ENCODE measurements at regions not wholly inside any gene's neighbourhood (a gene's known extent, or its start where the extent isn't known, plus 50 kb on each side); places are given as distances from the start of the nearest gene placed in this dataset.

GRCh38 chr3:31137718-31138465 lies 243.4 kb upstream of the GADL1 start:
- no peaks in the 10 kb centered on the region for H3K36me3 ChIP-seq (replicated peaks; ENCODE audit: insufficient read depth, low read depth)
- no peaks in the 10 kb centered on the region for H3K79me2 ChIP-seq
- no peaks in the 10 kb centered on the region for H3K9me2 ChIP-seq (replicated peaks; ENCODE audit: insufficient read depth)
- no peaks in the 10 kb centered on the region for H3K9me3 ChIP-seq (ENCODE audit: low read depth)
- H3K4me1 ChIP-seq (ENCODE audit: insufficient read depth): no peaks in the 10 kb centered on the region
- H2AFZ ChIP-seq: no peak overlapping the region
- no peak overlapping the region for H3K4me3 ChIP-seq
- H3K4me2 ChIP-seq: no peak overlapping the region
- no peak for DNase-seq (ENCODE audit: low spot score)
- WGBS (ENCODE audit: low lambda C conversion rate, missing lambda C conversion rate): 90% methylated on average over 4 of the region's 4 CpGs
- TF ChIP-seq CTCF (IDR thresholded peaks at IDR 0.05; ENCODE audit: poor library complexity) (no peak), EZH2phosphoT487 (IDR thresholded peaks at IDR 0.05; ENCODE audit: low read depth, severe bottlenecking, unreplicated experiment) (no peak), EZH2 (IDR thresholded peaks at IDR 0.05; ENCODE audit: borderline replicate concordance) (no peak)
- no peaks in the 10 kb centered on the region for H3K27me3 ChIP-seq
- H3K27ac ChIP-seq: no peak overlapping the region
- H4K20me1 ChIP-seq (ENCODE audit: insufficient read depth, poor library complexity, severe bottlenecking): no peaks in the 10 kb centered on the region

- no peak for DNase-seq (ENCODE audit: low spot score)
- Histone ChIP-seq H3K36me3 (replicated peaks; ENCODE audit: insufficient read depth, low read depth) (no peaks in the 10 kb centered on the region), H3K4me2 (no peak overlapping the region), H3K9me2 (replicated peaks; ENCODE audit: insufficient read depth) (no peaks in the 10 kb centered on the region), H2AFZ (no peak overlapping the region), H3K4me3 (no peak overlapping the region), H3K9me3 (ENCODE audit: low read depth) (no peaks in the 10 kb centered on the region), H3K27me3 (no peaks in the 10 kb centered on the region), H3K4me1 (ENCODE audit: insufficient read depth) (no peaks in the 10 kb centered on the region), H3K79me2 (no peaks in the 10 kb centered on the region), H3K27ac (no peak overlapping the region), H4K20me1 (ENCODE audit: insufficient read depth, poor library complexity, severe bottlenecking) (no peaks in the 10 kb centered on the region)
- TF ChIP-seq EZH2phosphoT487 (IDR thresholded peaks at IDR 0.05; ENCODE audit: low read depth, severe bottlenecking, unreplicated experiment): no peak
- no peak for TF ChIP-seq EZH2 (IDR thresholded peaks at IDR 0.05; ENCODE audit: borderline replicate concordance)
- no peak for TF ChIP-seq CTCF (IDR thresholded peaks at IDR 0.05; ENCODE audit: poor library complexity)
These were observed 246.0 kb upstream of the GADL1 start for GRCh38 chr3:31140470-31140869.

- no peak for DNase-seq (ENCODE audit: low spot score)
- H3K27ac ChIP-seq: no peak overlapping the region
- no peaks in the 10 kb centered on the region for H3K36me3 ChIP-seq (replicated peaks; ENCODE audit: insufficient read depth, low read depth)
- H3K4me1 ChIP-seq (ENCODE audit: insufficient read depth): no peaks in the 10 kb centered on the region
- no peaks in the 10 kb centered on the region for H3K27me3 ChIP-seq
- H3K4me2 ChIP-seq: no peak overlapping the region
- H4K20me1 ChIP-seq (ENCODE audit: insufficient read depth, poor library complexity, severe bottlenecking): no peaks in the 10 kb centered on the region
- no peaks in the 10 kb centered on the region for H3K9me2 ChIP-seq (replicated peaks; ENCODE audit: insufficient read depth)
- TF ChIP-seq EZH2 (IDR thresholded peaks at IDR 0.05; ENCODE audit: borderline replicate concordance) (no peak), CTCF (IDR thresholded peaks at IDR 0.05; ENCODE audit: poor library complexity) (no peak), EZH2phosphoT487 (IDR thresholded peaks at IDR 0.05; ENCODE audit: low read depth, severe bottlenecking, unreplicated experiment) (no peak)
- H3K79me2 ChIP-seq: no peaks in the 10 kb centered on the region
- no peak overlapping the region for H2AFZ ChIP-seq
- H3K9me3 ChIP-seq (ENCODE audit: low read depth): no peaks in the 10 kb centered on the region
- no peak overlapping the region for H3K4me3 ChIP-seq
These were observed 247.7 kb upstream of the GADL1 start for GRCh38 chr3:31142139-31142538.
